GM19468 (cell line): ENCODE measurements at regions not wholly inside any gene's neighbourhood (a gene's known extent, or its start where the extent isn't known, plus 50 kb on each side); places are given as distances from the start of the nearest gene placed in this dataset.

ENCODE experiments used
- ATAC-seq: cut with Tn5 transposase; IDR thresholded peaks from one replicate; pipeline ENCODE4 v1.9.1; 2021; ENCODE audit warnings: mild to moderate bottlenecking, moderate library complexity, moderate number of reproducible peaks; ENCODE audit not compliant: unreplicated experiment; ENCODE audit errors: extremely low read depth

DNA sequence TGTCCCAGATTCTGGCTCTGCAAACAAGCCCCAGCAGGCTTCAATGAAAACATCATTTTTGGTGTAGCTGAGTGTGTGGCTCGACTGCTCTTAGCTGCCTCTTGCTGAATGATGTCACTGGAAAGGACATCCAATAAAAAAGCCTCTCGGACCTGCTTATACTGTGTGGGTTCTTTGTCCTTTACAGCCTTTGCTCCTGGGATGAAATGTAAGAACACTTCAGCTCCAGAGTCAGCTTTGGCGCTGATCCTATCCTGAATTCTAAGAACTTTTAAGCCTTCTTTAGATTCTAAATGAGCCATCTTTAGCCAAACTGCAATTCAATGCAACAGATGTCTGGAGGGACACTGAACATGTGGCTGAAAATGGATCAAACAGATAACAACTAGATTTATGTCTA is 404.6 kb upstream of the C9orf72 start:
- ATAC-seq = no peak

DNA sequence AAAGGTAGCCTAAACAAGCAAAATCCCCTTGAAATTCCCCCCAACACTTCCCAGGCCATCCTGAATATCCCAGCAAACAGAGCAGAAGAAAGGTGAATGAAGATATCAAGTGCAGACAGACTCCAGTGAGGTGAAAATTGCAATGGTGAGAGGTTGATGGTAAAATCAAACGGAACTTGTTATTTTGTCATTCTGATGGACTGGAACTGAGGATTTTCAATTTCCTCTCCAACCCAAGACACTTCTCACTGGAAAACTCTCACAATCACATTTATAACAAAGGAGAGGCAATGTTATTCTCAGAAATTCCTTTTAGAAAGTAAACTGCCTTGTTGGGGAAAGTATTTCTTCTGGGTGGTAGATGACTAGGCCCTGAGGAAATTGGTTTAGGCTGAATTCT is 412.4 kb upstream of the C9orf72 start:
- no peak for ATAC-seq

- ATAC-seq = no peak
Observed at GRCh38 chr9:27990524-27990923, 417.2 kb upstream of the C9orf72 start.

GRCh38 chr9:27991221-27991620 is 417.9 kb upstream of the C9orf72 start:
- no peak for ATAC-seq

DNA sequence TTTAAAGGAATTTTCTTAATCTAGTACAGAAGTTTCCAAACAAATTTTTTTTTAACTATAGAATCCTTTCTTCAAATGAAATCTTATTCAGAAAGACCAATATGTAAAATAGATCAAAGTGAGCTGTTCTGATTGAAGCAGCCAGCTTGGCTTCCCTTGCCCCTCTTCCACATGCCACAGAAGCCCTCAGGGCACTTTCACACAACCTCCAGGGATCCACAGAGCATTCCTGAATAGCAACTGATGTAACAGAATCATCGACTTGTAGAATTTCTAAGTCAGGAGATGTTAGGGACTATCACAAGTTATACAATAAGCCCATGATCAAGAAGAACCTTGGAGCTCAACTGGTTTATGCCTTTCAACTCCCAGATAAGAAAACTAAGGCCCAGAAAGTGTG is 427.8 kb upstream of the C9orf72 start:
- no peak for ATAC-seq

- ATAC-seq = no peak
Observed at GRCh38 chr9:28004900-28005299, 431.6 kb upstream of the C9orf72 start.

DNA sequence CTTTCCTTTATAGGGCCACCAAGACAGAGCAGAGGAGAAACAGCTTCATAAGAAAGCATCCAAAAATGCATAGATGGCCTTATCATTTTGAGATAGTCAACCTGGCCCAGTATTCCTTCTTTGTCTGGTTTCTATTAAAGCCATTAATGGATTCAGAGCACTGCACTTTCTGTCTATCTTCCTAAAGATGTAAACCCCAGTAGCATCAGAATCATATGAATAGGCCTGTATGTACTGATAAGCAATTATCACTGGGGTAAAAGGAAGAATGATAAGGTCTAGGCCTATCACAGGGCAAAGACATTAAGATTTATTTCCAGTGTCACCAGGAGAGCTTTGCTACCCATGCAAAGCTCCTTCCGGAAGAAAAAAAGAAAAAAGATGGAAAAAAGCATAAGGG is 432.5 kb upstream of the C9orf72 start:
- ATAC-seq = no peak

DNA sequence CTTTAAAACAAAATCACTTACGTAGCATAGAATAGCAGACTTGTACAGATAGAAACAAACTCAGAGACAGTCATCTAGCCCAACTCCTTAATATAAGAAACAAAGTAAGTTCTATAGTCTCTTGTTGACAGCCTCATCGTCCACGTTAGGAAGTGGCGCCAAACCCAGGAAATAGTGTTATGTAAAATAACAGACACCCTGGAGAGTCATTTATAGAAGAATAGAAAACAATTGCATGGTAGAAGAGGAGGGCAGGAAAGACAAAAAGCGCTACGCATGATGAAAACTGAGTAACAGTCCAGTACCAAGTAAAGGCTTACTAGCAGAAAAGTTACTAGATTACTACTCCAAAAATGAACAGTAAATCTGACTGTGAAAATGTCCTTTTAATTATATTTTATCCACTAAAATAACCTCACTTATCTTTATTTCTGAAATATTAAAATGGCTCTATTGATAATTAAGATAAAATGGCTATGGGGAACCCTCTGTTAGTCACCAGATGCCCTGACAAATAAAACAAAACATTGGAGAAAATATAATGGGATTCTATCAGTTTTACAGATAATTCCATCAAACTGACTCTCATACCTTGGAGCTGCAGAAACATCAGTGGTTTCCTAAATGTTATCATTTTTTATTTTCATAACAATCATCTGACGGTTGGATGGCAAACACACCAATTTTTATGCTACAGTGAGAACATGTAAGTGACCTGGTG is 434.0 kb upstream of the C9orf72 start:
- ATAC-seq = no peak

DNA sequence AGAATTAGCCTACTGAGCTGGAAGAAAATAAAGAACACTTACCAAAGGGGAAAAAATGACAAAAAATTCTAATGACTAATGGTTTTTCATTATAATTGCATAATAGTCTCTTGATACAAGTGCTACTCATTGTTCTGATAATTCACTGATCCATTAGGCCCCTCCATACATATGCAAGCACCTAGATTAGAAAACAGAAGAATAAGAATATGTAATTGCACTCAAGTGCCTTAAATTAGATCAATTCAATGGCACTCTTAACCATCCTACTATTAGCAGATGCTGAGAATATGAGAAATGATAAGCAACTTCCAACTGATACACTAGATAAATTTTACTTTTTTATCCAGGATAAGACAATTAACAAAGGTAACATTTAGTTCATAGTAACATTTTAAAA is 440.9 kb upstream of the C9orf72 start:
- ATAC-seq = no peak

- no peak for ATAC-seq
Observed at GRCh38 chr9:28024676-28025075, 451.4 kb upstream of the C9orf72 start.

DNA sequence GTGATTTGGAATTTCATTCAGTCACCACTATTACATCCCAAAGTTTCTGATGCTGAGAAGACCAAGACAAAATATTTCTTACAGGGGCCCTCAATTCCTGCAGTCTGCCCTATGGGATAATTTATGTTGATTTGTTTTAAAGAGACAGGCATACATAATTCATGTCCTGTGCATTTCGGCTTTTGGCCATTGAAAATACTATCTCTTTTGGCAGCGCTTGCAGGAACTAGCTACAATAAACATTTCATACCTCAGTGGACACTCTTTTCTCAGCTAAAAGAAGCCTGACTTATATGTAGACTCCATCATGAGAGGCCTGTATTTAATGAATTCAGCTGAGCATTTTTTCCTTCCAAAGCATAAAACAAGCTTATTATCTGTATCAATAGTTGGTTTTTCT is 451.9 kb upstream of the C9orf72 start:
- no peak for ATAC-seq

DNA sequence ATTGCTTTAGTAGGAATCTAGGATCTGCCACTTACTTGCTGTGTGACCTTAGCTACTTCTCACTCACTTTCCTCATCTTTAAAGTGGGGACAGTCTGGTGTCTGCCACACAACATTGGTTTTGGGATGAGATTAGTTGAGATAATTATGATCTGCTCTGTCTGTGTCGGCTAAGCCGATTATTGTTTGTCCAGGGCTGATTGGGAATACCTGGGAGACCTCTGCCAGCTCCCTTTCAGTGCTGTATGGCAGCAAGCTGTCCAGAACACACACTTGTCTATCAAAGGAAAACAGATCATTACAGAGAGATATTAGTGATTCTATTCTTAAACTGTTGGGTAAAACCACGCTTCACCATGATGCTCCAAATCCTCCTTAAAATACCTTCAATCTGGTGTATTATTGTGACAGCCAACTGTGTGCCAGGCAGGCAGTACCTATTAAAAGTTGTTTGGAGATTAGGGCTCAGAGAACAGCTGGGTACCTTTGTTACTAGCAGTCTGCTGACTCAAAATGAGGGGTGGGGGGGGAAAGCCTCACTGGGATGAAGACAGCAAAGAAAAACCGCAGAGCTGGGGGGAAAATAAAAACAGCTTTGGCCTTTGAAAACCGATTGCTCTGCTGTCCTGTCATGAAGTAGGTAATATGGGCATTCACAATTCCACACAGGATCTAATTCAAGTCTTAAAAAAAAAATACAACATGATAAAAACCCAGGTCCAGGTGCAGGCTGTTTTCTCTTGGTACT is 458.4 kb upstream of the C9orf72 start:
- no peak for ATAC-seq

DNA sequence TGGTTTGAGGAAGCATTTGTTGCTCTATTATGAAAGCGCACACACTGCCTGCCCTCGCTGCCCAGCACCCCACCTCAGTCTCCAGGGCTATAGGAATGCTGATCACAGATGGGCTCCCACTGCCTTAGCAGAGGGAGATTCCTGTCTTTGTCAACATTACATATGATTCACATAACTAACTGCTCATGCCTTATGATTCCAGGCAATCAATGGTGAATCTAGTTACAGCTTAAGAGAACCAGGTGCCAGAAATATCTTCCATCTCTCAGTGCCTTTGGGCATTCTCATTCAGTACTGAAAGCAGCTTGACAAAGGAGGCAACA is 458.9 kb upstream of the C9orf72 start:
- no peak for ATAC-seq

DNA sequence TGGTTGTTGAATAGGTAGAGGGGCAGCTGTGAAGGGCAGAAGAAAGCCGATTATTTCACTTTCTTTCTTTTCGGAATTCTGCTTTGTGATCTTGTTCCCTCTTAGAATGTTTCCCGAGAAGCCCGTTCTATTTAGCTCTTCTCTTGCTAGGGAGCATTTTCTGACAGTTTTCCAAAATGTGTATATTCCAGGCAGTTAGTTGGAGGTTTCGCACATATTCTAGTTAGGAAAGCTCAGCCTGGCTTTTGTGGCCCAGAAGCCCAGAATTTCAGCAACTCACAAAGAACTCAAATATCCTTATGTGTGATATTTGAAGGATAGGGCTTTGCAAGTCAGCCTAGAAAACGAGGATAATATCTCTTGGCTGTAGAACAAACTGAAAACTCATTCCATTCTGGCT is 461.0 kb upstream of the C9orf72 start:
- ATAC-seq = no peak

DNA sequence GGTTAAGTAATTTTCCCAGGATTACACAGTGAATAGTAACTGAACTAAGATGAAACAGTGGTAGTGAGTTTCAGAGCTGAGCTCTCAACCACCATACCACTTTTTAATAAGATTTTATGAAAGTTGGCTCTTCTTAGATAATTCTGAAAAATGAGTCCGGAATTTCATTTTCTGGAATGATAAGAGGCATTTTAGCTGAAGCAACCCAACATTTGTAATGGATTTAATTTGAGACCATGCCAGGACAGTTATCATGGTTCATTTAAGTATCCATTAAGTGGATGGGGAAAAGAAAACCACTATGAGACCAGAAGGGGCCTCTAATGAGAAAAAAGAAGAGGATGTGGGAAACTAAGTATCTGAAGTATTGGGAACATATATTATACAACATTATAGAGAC is 464.7 kb upstream of the C9orf72 start:
- ATAC-seq = no peak

- ATAC-seq = no peak
Observed at GRCh38 chr9:28045051-28045450, 471.8 kb upstream of the C9orf72 start.

GRCh38 chr9:28050046-28050445 is 476.8 kb upstream of the C9orf72 start:
- ATAC-seq = no peak

- ATAC-seq = no peak
Observed at GRCh38 chr9:28050941-28051340, 477.7 kb upstream of the C9orf72 start.

DNA sequence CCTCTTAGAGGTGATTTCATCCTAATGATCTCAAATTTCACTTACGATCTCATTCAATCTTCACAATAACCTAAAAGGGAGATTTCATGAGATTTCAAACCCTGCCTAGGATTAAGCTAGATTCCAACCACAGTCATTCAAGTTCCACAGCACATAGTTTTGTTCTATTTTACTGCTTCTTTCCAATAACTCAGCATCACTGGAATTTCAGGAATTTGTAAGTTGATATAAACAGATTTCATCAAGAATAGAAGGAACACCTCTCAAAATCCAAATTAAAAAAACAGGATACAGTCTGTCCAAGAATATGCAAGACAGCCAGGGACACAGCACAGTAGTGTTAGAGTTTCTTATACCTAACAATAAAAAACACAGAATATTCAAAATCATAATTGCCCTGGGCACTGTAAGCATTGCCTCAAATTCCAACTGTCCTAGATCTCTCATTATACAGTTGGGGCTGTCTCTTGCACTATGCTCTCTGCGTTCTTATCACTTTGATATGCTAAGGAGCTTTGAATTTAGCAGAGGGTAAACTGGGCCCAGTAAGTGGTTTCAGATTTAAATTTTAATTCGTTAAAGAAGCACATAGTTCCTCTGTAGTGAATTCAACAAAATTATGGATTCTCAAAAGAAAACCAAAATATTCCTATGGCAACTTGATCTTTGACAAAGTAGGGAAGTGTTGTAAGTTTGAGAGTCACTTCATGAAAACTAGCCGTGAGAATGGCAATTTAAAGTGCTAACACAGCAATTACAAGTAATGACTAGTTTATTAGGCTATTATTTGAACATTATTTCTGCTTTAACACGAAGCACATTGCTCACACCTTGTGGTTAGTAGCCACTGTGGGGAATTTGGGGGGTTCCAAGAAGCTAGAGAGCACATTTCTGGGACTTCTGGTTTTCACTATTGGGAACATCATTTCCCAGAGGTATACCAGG is 478.6 kb upstream of the C9orf72 start:
- no peak for ATAC-seq

DNA sequence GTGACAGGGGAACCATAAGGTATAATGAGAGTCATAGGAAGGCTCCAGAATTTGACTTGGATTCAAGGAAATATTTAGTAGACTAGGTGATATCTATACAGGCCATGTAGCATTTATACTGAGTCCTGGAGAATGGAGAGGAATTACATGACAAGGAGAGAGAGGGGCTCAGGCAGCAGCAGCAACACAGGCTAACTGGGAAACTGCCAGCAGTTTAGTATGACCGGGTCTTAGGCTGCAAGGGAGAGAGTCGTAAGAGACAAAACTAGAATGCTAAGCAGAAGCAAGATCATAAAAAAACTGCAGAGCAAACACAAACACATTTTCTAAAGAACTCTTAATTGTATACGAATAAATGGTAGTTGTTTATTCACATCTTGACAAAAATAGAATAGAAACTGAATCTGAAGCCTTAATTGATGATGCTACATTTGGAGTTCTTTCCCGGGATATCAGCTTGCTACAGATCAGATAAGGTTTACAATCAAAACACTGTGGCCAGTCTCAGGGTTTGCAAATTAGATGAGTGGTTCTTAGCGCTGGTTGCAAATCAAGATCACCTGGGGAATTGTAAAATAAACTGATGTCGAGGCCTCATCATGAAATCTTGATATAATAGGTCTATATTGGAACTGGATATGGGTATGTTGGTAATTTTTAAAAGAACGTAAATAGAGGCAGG is 480.0 kb upstream of the C9orf72 start:
- no peak for ATAC-seq
